ENCODE measurements at regions not wholly inside any gene's neighbourhood (a gene's known extent, or its start where the extent isn't known, plus 50 kb on each side); places are given as distances from the start of the nearest gene placed in this dataset.
"Not testable (repeated sequence)": the region's sequence is repeated elsewhere in the genome, so short reads cannot be mapped to it uniquely, and the experiment has no call there.

- Histone ChIP-seq H3K9me3 (peaks cover 2% of the 10 kb centered on the region), H3K4me3 (no peak overlapping the region), H3K36me3 (replicated peaks) (no peaks in the 10 kb centered on the region), H3K27me3 (ENCODE audit: low read depth) (no peaks in the 10 kb centered on the region), H3K4me1 (peaks cover 31% of the 10 kb centered on the region)
- in situ Hi-C loops (cut with MboI; ENCODE audit: low sequenced_read_pairs): no loop called here
- DNase-seq (ENCODE audit: low spot score in 2 of 2): no peak
Observed at GRCh38 chr4:138113819-138114400, 128.2 kb downstream of the SLC7A11 start.

- peaks cover 31% of the 10 kb centered on the region for H3K4me1 ChIP-seq
- DNase-seq (ENCODE audit: low spot score in 2 of 2): peak in 1 of 2 experiments; percentile 71
- H3K27me3 ChIP-seq (ENCODE audit: low read depth); H3K4me3 ChIP-seq; H3K9me3 ChIP-seq; in situ Hi-C loops (cut with MboI; ENCODE audit: low sequenced_read_pairs); H3K36me3 ChIP-seq (replicated peaks): not testable (repeated sequence)
Observed at GRCh38 chr4:138112890-138113289, 129.3 kb downstream of the SLC7A11 start.

GRCh38 chr4:138112389-138112788 is 129.8 kb downstream of the SLC7A11 start:
- H3K36me3 ChIP-seq (replicated peaks): no peaks in the 10 kb centered on the region
- in situ Hi-C loops (cut with MboI; ENCODE audit: low sequenced_read_pairs): no loop called here
- H3K27me3 ChIP-seq (ENCODE audit: low read depth): no peaks in the 10 kb centered on the region
- H3K9me3 ChIP-seq: peaks cover 4% of the 10 kb centered on the region
- DNase-seq (ENCODE audit: low spot score in 2 of 2): peak; percentile 13 to 95
- H3K4me3 ChIP-seq: no peak overlapping the region
- H3K4me1 ChIP-seq: peaks cover 31% of the 10 kb centered on the region

GRCh38 chr4:138111462-138112000 is 130.6 kb downstream of the SLC7A11 start:
- no peak overlapping the region for H3K4me3 ChIP-seq
- DNase-seq (ENCODE audit: low spot score in 2 of 2): peak; percentile 27 to 41
- H3K36me3 ChIP-seq (replicated peaks): no peaks in the 10 kb centered on the region
- peaks cover 4% of the 10 kb centered on the region for H3K9me3 ChIP-seq
- H3K4me1 ChIP-seq: peaks cover 31% of the 10 kb centered on the region
- H3K27me3 ChIP-seq (ENCODE audit: low read depth): no peaks in the 10 kb centered on the region
- in situ Hi-C loops (cut with MboI; ENCODE audit: low sequenced_read_pairs): no loop called here

- Histone ChIP-seq H3K27me3 (ENCODE audit: low read depth) (no peaks in the 10 kb centered on the region), H3K36me3 (replicated peaks) (no peaks in the 10 kb centered on the region), H3K9me3 (peaks cover 4% of the 10 kb centered on the region), H3K4me1 (peaks cover 31% of the 10 kb centered on the region), H3K4me3 (no peak overlapping the region)
- DNase-seq (ENCODE audit: low spot score in 2 of 2): peak in 1 of 2 experiments; percentile 63
- in situ Hi-C loops (cut with MboI; ENCODE audit: low sequenced_read_pairs): no loop called here
Observed at GRCh38 chr4:138110815-138111214, 131.3 kb downstream of the SLC7A11 start.

- peaks cover 4% of the 10 kb centered on the region for H3K9me3 ChIP-seq
- H3K4me3 ChIP-seq: no peak overlapping the region
- H3K4me1 ChIP-seq: peaks cover 16% of the 10 kb centered on the region
- H3K36me3 ChIP-seq (replicated peaks): no peaks in the 10 kb centered on the region
- in situ Hi-C loops (cut with MboI; ENCODE audit: low sequenced_read_pairs): no loop called here
- H3K27me3 ChIP-seq (ENCODE audit: low read depth): no peaks in the 10 kb centered on the region
- DNase-seq (ENCODE audit: low spot score in 2 of 2): no peak
Observed at GRCh38 chr4:138107023-138107422, 135.1 kb downstream of the SLC7A11 start.

- Histone ChIP-seq H3K4me3 (no peak overlapping the region), H3K27me3 (ENCODE audit: low read depth) (no peaks in the 10 kb centered on the region), H3K36me3 (replicated peaks) (no peaks in the 10 kb centered on the region), H3K9me3 (peaks cover 4% of the 10 kb centered on the region), H3K4me1 (peaks cover 6% of the 10 kb centered on the region)
- no peak for DNase-seq (ENCODE audit: low spot score in 2 of 2)
- in situ Hi-C loops (cut with MboI; ENCODE audit: low sequenced_read_pairs): no loop called here
Observed at GRCh38 chr4:138105331-138105730, 136.8 kb downstream of the SLC7A11 start.

GRCh38 chr4:138104284-138104680 is 137.9 kb downstream of the SLC7A11 start:
- Histone ChIP-seq H3K4me1 (peaks cover 6% of the 10 kb centered on the region), H3K9me3 (peaks cover 4% of the 10 kb centered on the region), H3K27me3 (ENCODE audit: low read depth) (no peaks in the 10 kb centered on the region), H3K4me3 (no peak overlapping the region), H3K36me3 (replicated peaks) (no peaks in the 10 kb centered on the region)
- in situ Hi-C loops (cut with MboI; ENCODE audit: low sequenced_read_pairs): no loop called here
- no peak for DNase-seq (ENCODE audit: low spot score in 2 of 2)

GRCh38 chr4:138103597-138104283 is 138.4 kb downstream of the SLC7A11 start:
- no peaks in the 10 kb centered on the region for H3K36me3 ChIP-seq (replicated peaks)
- H3K4me3 ChIP-seq: no peak overlapping the region
- no peaks in the 10 kb centered on the region for H3K27me3 ChIP-seq (ENCODE audit: low read depth)
- DNase-seq (ENCODE audit: low spot score in 2 of 2): no peak
- H3K9me3 ChIP-seq: peaks cover under 1% of the 10 kb centered on the region
- peaks cover 6% of the 10 kb centered on the region for H3K4me1 ChIP-seq
- in situ Hi-C loops (cut with MboI; ENCODE audit: low sequenced_read_pairs): no loop called here

GRCh38 chr4:138099385-138099784 is 142.8 kb downstream of the SLC7A11 start:
- peaks cover 6% of the 10 kb centered on the region for H3K4me1 ChIP-seq
- in situ Hi-C loops (cut with MboI; ENCODE audit: low sequenced_read_pairs): no loop called here

GRCh38 chr4:138097912-138098600 is 144.1 kb downstream of the SLC7A11 start:
- no peak for DNase-seq (ENCODE audit: low spot score in 2 of 2)
- in situ Hi-C loops (cut with MboI; ENCODE audit: low sequenced_read_pairs): no loop called here
- Histone ChIP-seq H3K4me1 (peaks cover 6% of the 10 kb centered on the region), H3K27me3 (ENCODE audit: low read depth) (no peaks in the 10 kb centered on the region), H3K36me3 (replicated peaks) (no peaks in the 10 kb centered on the region), H3K4me3 (no peak overlapping the region), H3K9me3 (no peaks in the 10 kb centered on the region)

More at GRCh38 chr4:138099385-138099784, 142.8 kb downstream of the SLC7A11 start:
- Histone ChIP-seq H3K9me3 (no peaks in the 10 kb centered on the region), H3K36me3 (replicated peaks) (no peaks in the 10 kb centered on the region), H3K27me3 (ENCODE audit: low read depth) (no peaks in the 10 kb centered on the region), H3K4me3 (no peak overlapping the region)
- no peak for DNase-seq (ENCODE audit: low spot score in 2 of 2)

- Histone ChIP-seq H3K36me3 (replicated peaks) (no peaks in the 10 kb centered on the region), H3K4me1 (peaks cover 2% of the 10 kb centered on the region), H3K9me3 (no peaks in the 10 kb centered on the region), H3K27me3 (ENCODE audit: low read depth) (no peaks in the 10 kb centered on the region), H3K4me3 (no peak overlapping the region)
- DNase-seq (ENCODE audit: low spot score in 2 of 2): no peak
- in situ Hi-C loops (cut with MboI; ENCODE audit: low sequenced_read_pairs): no loop called here
Observed at GRCh38 chr4:138096384-138097062, 145.6 kb downstream of the SLC7A11 start.

- Histone ChIP-seq H3K9me3 (no peaks in the 10 kb centered on the region), H3K4me1 (no peaks in the 10 kb centered on the region), H3K27me3 (ENCODE audit: low read depth) (no peaks in the 10 kb centered on the region), H3K4me3 (no peak overlapping the region), H3K36me3 (replicated peaks) (no peaks in the 10 kb centered on the region)
- in situ Hi-C loops (cut with MboI; ENCODE audit: low sequenced_read_pairs): no loop called here
- DNase-seq (ENCODE audit: low spot score in 2 of 2): no peak
Observed at GRCh38 chr4:138095378-138095777, 146.8 kb downstream of the SLC7A11 start.
